SIG-M5 treated with dmso at 0.1 percent for 504 hours (cell line): ENCODE measurements at regions not wholly inside any gene's neighbourhood (a gene's known extent, or its start where the extent isn't known, plus 50 kb on each side); places are given as distances from the start of the nearest gene placed in this dataset.

Experiments
- DNase-seq: peaks from one replicate; lab custom pipeline; 2025; ENCODE audit not compliant: unreplicated experiment; lab: John Stamatoyannopoulos, UW

- DNase-seq: no peak
These were observed 97.1 kb upstream of the PRR20G start for GRCh38 chr3:127384717-127385539.

GRCh38 chr3:127383656-127384179 is 95.9 kb upstream of the PRR20G start:
- no peak for DNase-seq

- no peak for DNase-seq
These were observed 90.2 kb upstream of the PRR20G start for GRCh38 chr3:127377801-127378655.

GRCh38 chr3:127375151-127375930 is 87.5 kb upstream of the PRR20G start:
- no peak for DNase-seq

- no peak for DNase-seq
These were observed 86.5 kb upstream of the PRR20G start for GRCh38 chr3:127374086-127375010.

DNA sequence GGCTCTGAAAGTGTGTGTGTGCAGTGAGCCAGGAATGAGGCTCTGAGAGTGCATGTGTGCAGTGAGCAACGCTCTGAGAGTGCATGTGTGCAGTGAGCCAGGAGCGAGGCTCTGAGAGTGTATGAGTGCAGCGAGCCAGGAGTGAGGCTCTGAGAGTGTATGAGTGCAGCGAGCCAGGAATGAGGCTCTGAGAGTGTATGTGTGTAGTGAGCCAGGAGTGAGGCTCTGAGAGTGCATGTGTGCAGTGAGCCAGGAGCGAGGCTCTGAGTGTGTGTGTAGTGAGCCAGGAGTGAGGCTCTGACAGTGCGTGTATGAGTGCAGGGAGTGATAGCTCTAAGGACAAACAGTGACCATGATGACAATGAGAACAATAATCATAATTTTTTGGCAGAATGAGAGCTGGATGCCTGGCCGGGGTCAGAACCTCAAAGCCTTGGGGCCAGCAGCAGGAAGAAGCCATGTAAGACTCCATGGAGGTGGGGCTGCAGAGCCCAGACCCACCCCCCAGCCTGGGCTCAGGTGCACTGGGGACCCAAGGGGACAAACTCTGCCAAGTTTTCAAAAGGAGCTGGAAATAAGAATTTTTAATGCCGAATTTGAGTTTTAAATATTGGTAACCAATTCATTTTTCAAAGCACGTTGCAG is 85.7 kb upstream of the PRR20G start:
- DNase-seq: no peak

DNA sequence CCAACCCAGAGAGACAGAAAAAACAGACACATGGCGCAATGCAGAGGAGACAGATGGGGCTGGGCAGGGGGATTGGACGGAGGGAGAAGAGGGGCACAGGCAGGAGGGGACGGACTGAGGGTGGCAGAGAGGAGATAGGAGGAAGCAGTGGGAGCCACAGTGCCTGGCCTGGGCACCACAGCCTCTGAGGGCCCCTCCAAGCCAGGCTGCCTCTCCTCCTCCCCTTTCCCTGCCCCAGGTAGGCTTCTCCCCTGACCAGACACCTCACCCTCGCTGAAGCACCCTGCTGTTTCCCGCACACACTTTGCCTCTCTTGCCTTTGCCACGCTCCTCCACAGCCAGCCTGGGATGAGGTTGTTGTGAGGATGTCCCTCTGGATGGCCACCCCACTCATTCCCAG is 84.0 kb upstream of the PRR20G start:
- DNase-seq: no peak

DNA sequence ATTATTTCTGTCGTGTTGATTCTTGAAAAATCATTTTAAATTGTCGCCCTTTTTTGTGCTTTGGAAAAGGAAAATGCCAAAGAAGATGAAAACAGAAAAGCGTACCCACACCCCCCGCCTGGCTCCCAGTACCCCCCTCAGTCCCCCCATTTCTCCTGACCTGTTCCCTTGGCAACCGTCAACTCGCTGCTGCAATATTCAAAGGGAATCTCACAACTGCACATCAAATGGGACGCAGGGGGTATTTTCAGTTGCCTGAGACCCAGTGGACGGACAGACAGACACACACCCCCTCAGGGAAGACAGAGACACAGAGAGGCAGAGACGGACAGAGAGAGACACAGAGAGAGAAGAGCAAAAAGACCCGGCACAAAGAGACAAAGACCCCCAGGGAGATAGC is 83.5 kb upstream of the PRR20G start:
- no peak for DNase-seq

- no peak for DNase-seq
These were observed 83.1 kb upstream of the PRR20G start for GRCh38 chr3:127370906-127371305.

- DNase-seq: no peak
These were observed 81.6 kb upstream of the PRR20G start for GRCh38 chr3:127369356-127369935.

- DNase-seq: no peak
These were observed 80.6 kb upstream of the PRR20G start for GRCh38 chr3:127368186-127369032.

- DNase-seq: no peak
These were observed 79.7 kb upstream of the PRR20G start for GRCh38 chr3:127367593-127367992.

GRCh38 chr3:127366383-127366782 is 78.5 kb upstream of the PRR20G start:
- DNase-seq: no peak

- peak; percentile 24 for DNase-seq
These were observed 77.4 kb upstream of the PRR20G start for GRCh38 chr3:127365163-127365798.

GRCh38 chr3:127363891-127364290 is 76.0 kb upstream of the PRR20G start:
- no peak for DNase-seq

DNA sequence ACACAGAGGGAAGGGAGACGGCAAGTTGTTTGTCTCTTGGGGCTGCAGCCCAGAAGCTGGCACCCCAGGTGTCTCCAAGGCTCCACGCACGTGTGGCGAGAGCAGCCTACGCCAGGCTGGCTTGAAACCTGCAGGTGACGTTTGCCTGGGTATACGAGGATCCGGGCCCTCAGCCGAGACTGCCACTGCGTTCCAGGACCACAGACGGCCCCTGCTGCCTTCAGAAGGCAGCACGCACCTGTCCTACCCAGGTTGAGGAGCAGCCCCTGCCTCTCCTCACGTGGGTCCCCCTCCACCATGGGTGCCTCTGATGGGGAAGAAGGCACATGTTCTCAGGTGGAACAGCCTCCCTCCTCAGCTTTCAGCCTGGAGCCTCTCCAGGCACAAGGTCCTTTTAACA is 75.3 kb upstream of the PRR20G start:
- DNase-seq: no peak

- DNase-seq: no peak
These were observed 72.8 kb upstream of the PRR20G start for GRCh38 chr3:127360647-127361046.

DNA sequence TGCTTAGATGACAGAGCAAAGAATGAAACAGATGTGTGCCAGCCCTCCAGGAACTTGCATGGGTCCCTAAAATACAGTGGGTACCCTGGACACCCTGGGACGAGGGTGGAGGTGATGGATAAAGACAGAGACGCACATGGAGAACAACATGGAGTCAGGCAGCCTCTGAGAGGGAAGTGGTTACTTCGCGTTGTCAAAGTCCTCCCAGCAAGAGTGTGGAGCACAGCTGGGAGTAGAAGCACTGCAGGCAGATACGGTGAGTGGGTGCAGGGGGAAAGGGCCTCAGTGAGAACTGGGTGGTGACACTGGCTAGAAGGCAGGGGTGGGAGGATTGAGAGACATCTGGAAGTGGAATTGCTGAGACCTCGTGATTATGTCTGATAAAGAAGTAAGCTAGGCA is 70.8 kb upstream of the PRR20G start:
- DNase-seq: no peak
